ENCODE measurements at regions not wholly inside any gene's neighbourhood (a gene's known extent, or its start where the extent isn't known, plus 50 kb on each side); places are given as distances from the start of the nearest gene placed in this dataset.

DNA sequence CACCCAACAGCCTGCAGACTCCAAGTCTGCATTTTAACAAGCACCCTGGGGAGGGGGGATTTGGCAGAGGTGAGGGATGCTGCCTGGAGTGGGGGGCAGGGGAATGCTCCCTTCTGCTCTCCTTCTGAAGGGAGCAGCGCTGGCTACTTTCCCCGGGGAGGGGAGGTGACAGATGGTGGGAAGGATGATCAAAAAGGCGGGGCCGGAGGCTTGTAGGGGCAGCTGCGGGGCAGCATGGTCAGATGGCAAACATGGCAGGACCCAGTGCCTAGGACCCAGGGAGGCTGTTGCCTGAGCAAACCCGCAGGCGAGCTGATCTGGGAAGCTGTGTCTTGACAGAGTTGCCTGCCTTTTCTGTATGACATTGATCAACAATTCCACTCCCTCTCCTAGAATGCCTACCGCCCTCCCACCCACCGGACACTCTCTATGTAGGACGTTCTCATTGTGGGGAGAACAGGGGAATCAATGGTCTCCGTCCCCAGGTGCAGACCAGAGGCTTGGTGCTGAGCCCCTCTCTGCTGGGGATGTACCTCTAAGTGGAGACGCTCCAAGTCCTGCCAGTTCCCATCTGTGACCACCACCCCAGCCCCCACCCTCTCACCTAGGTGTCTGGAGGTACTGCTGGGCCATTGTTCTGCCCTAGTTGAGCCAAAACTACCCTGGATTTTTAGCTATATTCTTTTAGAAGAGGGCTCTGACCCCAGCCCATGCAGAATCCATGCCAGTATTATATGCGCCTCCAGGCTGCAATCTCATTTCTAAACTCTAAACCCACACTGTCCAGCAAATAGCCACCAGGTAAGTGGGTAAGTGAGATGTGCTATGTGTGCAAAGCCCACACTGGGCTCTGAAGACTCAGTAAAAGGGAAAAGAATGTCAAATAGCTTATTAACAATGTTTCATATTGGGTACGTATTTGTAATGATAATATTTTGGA is 89.7 kb upstream of the SEC11C start:
- TF ChIP-seq, protein P1, sequence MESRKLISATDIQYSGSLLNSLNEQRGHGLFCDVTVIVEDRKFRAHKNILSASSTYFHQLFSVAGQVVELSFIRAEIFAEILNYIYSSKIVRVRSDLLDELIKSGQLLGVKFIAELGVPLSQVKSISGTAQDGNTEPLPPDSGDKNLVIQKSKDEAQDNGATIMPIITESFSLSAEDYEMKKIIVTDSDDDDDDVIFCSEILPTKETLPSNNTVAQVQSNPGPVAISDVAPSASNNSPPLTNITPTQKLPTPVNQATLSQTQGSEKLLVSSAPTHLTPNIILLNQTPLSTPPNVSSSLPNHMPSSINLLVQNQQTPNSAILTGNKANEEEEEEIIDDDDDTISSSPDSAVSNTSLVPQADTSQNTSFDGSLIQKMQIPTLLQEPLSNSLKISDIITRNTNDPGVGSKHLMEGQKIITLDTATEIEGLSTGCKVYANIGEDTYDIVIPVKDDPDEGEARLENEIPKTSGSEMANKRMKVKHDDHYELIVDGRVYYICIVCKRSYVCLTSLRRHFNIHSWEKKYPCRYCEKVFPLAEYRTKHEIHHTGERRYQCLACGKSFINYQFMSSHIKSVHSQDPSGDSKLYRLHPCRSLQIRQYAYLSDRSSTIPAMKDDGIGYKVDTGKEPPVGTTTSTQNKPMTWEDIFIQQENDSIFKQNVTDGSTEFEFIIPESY (IDR thresholded peaks at IDR 0.05): no peak
- TF ChIP-seq, protein P2, sequence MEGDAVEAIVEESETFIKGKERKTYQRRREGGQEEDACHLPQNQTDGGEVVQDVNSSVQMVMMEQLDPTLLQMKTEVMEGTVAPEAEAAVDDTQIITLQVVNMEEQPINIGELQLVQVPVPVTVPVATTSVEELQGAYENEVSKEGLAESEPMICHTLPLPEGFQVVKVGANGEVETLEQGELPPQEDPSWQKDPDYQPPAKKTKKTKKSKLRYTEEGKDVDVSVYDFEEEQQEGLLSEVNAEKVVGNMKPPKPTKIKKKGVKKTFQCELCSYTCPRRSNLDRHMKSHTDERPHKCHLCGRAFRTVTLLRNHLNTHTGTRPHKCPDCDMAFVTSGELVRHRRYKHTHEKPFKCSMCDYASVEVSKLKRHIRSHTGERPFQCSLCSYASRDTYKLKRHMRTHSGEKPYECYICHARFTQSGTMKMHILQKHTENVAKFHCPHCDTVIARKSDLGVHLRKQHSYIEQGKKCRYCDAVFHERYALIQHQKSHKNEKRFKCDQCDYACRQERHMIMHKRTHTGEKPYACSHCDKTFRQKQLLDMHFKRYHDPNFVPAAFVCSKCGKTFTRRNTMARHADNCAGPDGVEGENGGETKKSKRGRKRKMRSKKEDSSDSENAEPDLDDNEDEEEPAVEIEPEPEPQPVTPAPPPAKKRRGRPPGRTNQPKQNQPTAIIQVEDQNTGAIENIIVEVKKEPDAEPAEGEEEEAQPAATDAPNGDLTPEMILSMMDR (IDR thresholded peaks at IDR 0.05; ENCODE audit: low read depth, low read length, missing input control): no peak
- TF ChIP-seq FOXA1 (IDR thresholded peaks at IDR 0.05): no peak

Data from liver (tissue), 2 donors.